Tibial artery (tissue), 4 donors: ENCODE measurements at regions not wholly inside any gene's neighbourhood (a gene's known extent, or its start where the extent isn't known, plus 50 kb on each side); places are given as distances from the start of the nearest gene placed in this dataset.

ENCODE experiments used
- DNase-seq, 2 donors: peaks; one replicate each; pipeline ENCODE4 v3.0.0-alpha.2; 2019
- H3K27ac ChIP-seq, 2 donors: fragments of 200-600 bp; sonication (generic) in 1 of 2; 1 replicate in 1 of 2; 2 replicates in 1 of 2; pipeline ENCODE4 v1.5.1; 2018 to 2019; ENCODE audit warnings: mild to moderate bottlenecking in 1 of 2
- H3K27me3 ChIP-seq, 2 donors: fragments of 200-600 bp; sonication (generic) in 1 of 2; one replicate each; pipeline versions ENCODE4 v1.5.1 to v1.6.0; 2016 to 2019
- H3K36me3 ChIP-seq, 3 donors: fragments of 200-600 bp; sonication (generic) in 2 of 3; one replicate each; pipeline ENCODE4 v1.5.1; 2016 to 2019; ENCODE audit warnings: mild to moderate bottlenecking in 2 of 3
- H3K4me1 ChIP-seq, 4 donors: fragments of 200-600 bp; sonication (generic) in 2 of 4; 1 replicate in 3 of 4; 2 replicates in 1 of 4; pipeline ENCODE4 v1.5.1; 2016 to 2019
- H3K4me3 ChIP-seq, 2 donors: fragments of 200-600 bp; sonication (generic) in 1 of 2; 1 replicate in 1 of 2; 2 replicates in 1 of 2; pipeline ENCODE4 v1.5.1; 2018 to 2019; ENCODE audit warnings: mild to moderate bottlenecking in 2 of 2
- H3K9me3 ChIP-seq, 3 donors: fragments of 200-600 bp; sonication (generic) in 1 of 3; one replicate each; pipeline ENCODE4 v1.5.1; 2016 to 2019
- CTCF ChIP-seq, 2 experiments: fragments of 200-600 bp in 1 of 2; fragments of 450-650 bp in 1 of 2; IDR thresholded peaks; one replicate each; pipeline ENCODE4 v1.5.1; 2017 to 2019; ENCODE audit warnings: antibody characterized with exemption in 2 of 2, mild to moderate bottlenecking in 1 of 2, moderate library complexity in 1 of 2
- intact Hi-C: fragments of 100-400 bp; cut with DNase I; formaldehyde crosslinking; loops from one replicate; pipeline ENCODE4 v1.15.0; 2023; ENCODE audit warnings: low total_unique reads

GRCh38 chr5:117188211-117188610 is 613.6 kb upstream of the SEMA6A start:
- intact Hi-C loops: no loop called here
- H3K27ac ChIP-seq: no peak overlapping the region
- no peaks in the 10 kb centered on the region for H3K27me3 ChIP-seq

GRCh38 chr5:117186751-117187150 is 612.1 kb upstream of the SEMA6A start:
- no peaks in the 10 kb centered on the region for H3K27me3 ChIP-seq
- no peaks in the 10 kb centered on the region for H3K4me1 ChIP-seq
- intact Hi-C loops: no loop called here
- H3K27ac ChIP-seq: no peak overlapping the region
- H3K4me3 ChIP-seq: no peak overlapping the region
- H3K36me3 ChIP-seq: no peaks in the 10 kb centered on the region
- no peaks in the 10 kb centered on the region for H3K9me3 ChIP-seq
- no peak for TF ChIP-seq CTCF (IDR thresholded peaks at IDR 0.05)
- no peak for DNase-seq

More at GRCh38 chr5:117188211-117188610, 613.6 kb upstream of the SEMA6A start:
- DNase-seq: no peak
- no peaks in the 10 kb centered on the region for H3K36me3 ChIP-seq
- H3K4me1 ChIP-seq: no peaks in the 10 kb centered on the region
- no peak for TF ChIP-seq CTCF (IDR thresholded peaks at IDR 0.05)
- no peak overlapping the region for H3K4me3 ChIP-seq
- no peaks in the 10 kb centered on the region for H3K9me3 ChIP-seq

GRCh38 chr5:117183326-117183725 is 608.7 kb upstream of the SEMA6A start:
- Histone ChIP-seq H3K27me3 (no peaks in the 10 kb centered on the region), H3K9me3 (no peaks in the 10 kb centered on the region), H3K27ac (no peak overlapping the region), H3K4me3 (no peak overlapping the region), H3K4me1 (no peaks in the 10 kb centered on the region), H3K36me3 (no peaks in the 10 kb centered on the region)
- intact Hi-C loops: no loop called here
- no peak for DNase-seq
- no peak for TF ChIP-seq CTCF (IDR thresholded peaks at IDR 0.05)

GRCh38 chr5:117182104-117182503 is 607.5 kb upstream of the SEMA6A start:
- Histone ChIP-seq H3K9me3 (no peaks in the 10 kb centered on the region), H3K27ac (no peak overlapping the region), H3K4me3 (no peak overlapping the region), H3K4me1 (no peaks in the 10 kb centered on the region), H3K27me3 (no peaks in the 10 kb centered on the region), H3K36me3 (no peaks in the 10 kb centered on the region)
- TF ChIP-seq CTCF (IDR thresholded peaks at IDR 0.05): no peak
- DNase-seq: no peak
- intact Hi-C loops: no loop called here

GRCh38 chr5:117177302-117177701 is 602.7 kb upstream of the SEMA6A start:
- DNase-seq: no peak
- intact Hi-C loops: no loop called here
- H3K36me3 ChIP-seq: no peaks in the 10 kb centered on the region

More at GRCh38 chr5:117177302-117177701, 602.7 kb upstream of the SEMA6A start:
- TF ChIP-seq CTCF (IDR thresholded peaks at IDR 0.05): no peak
- Histone ChIP-seq H3K4me1 (no peaks in the 10 kb centered on the region), H3K4me3 (no peak overlapping the region), H3K27me3 (no peaks in the 10 kb centered on the region), H3K27ac (no peak overlapping the region), H3K9me3 (no peaks in the 10 kb centered on the region)
